ENCODE measurements at regions not wholly inside any gene's neighbourhood (a gene's known extent, or its start where the extent isn't known, plus 50 kb on each side); places are given as distances from the start of the nearest gene placed in this dataset.

GRCh38 chr12:85679296-85679695 is 156.9 kb downstream of the RASSF9 start:
- TF ChIP-seq CTCF (IDR thresholded peaks at IDR 0.05; ENCODE audit: low read depth, low read length) (no peak), POLR2A (IDR thresholded peaks at IDR 0.05; ENCODE audit: extremely low read depth, insufficient read length) (no peak)
